Upper lobe of left lung (tissue), 6 donors: ENCODE measurements at regions not wholly inside any gene's neighbourhood (a gene's known extent, or its start where the extent isn't known, plus 50 kb on each side); places are given as distances from the start of the nearest gene placed in this dataset.

Experiments
- ATAC-seq, 2 donors: fragments of 200-7000 bp; cut with Tn5 transposase; one replicate each; pipeline ENCODE4 v1.9.1; 2022; ENCODE audit warnings: mild to moderate bottlenecking in 2 of 2, moderate library complexity in 2 of 2; ENCODE audit not compliant: low FRiP score in 2 of 2
- DNase-seq, 2 donors: peaks; one replicate each; pipeline ENCODE4 v3.0.0-alpha.2; 2019 to 2020
- H3K27ac ChIP-seq, 4 donors: fragments of 200-600 bp; sonication (generic); one replicate each; pipeline ENCODE4 v1.5.1; 2016 to 2019
- H3K27me3 ChIP-seq, 4 donors: fragments of 200-600 bp; sonication (generic); one replicate each; pipeline ENCODE4 v1.5.1; 2017 to 2019
- H3K36me3 ChIP-seq, 4 donors: fragments of 200-600 bp; sonication (generic); one replicate each; pipeline ENCODE4 v1.5.1; 2016 to 2019
- H3K4me1 ChIP-seq, 4 donors: fragments of 200-600 bp; sonication (generic); one replicate each; pipeline ENCODE4 v1.5.1; 2018 to 2019
- H3K4me3 ChIP-seq, 4 donors: fragments of 200-600 bp; sonication (generic); one replicate each; pipeline ENCODE4 v1.5.1; 2017 to 2019; ENCODE audit warnings: mild to moderate bottlenecking in 2 of 4, moderate library complexity in 1 of 4
- H3K9me3 ChIP-seq, 4 donors: fragments of 200-600 bp; sonication (generic); one replicate each; pipeline ENCODE4 v1.5.1; 2018 to 2019
- EP300 ChIP-seq, 4 donors: sonication (generic); formaldehyde crosslinking; IDR thresholded peaks; one replicate each; pipeline ENCODE4 v1.5.1; 2017; ENCODE audit warnings: antibody characterized with exemption in 4 of 4, control low read depth in 2 of 4
- POLR2A ChIP-seq, 4 donors: fragments of 450-650 bp; IDR thresholded peaks; one replicate each; pipeline ENCODE4 v1.5.1; 2016 to 2017; ENCODE audit warnings: antibody characterized with exemption in 4 of 4, mild to moderate bottlenecking in 2 of 4
- POLR2AphosphoS5 ChIP-seq, 2 donors: sonication (generic); formaldehyde crosslinking; IDR thresholded peaks; one replicate each; pipeline ENCODE4 v1.5.1; 2017; ENCODE audit warnings: antibody characterized with exemption in 2 of 2
- WGBS, 2 donors: methylation state at CpG; one replicate each; pipeline ENCODE4 v1.1.5; 2017 to 2018; 5-methylcytosine and 5-hydroxymethylcytosine counted together
- TF ChIP-seq, protein P1 (sequence below), 6 experiments: fragments of 450-650 bp in 4 of 6; fragments of 200-600 bp in 2 of 6; sonication (generic) in 2 of 6; IDR thresholded peaks; one replicate each; pipeline ENCODE4 v1.5.1; 2016 to 2019; ENCODE audit warnings: antibody characterized with exemption in 6 of 6
- donor health status: DM: no; HTN: no; CAD: no; lungs with moderate emphysema.
- donor health status: DM: no; HTN: yes; CAD: no; lungs with severe emphysema.

DNA sequence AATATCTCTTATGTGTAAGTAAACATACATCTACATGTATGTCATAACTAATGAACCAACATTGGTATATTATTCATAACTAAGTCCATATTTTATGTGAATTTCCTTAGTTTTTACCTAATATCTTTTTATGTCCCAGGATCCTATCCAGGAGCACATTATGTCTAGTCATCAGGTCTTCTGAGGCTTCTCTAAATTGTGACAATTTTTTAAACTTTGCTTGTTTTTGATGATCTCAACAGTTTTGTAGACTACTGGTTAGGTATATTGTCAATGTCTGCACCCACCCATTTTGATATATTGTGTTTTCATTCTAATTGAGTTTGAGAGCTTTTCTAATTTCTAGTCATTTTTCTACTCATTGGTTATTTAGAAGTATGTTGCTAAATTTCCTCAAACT is 288.2 kb upstream of the DIO3 start:
- Histone ChIP-seq H3K9me3 (no peaks in the 10 kb centered on the region), H3K36me3 (no peaks in the 10 kb centered on the region), H3K4me1 (no peaks in the 10 kb centered on the region), H3K27ac (no peak overlapping the region), H3K27me3 (no peaks in the 10 kb centered on the region), H3K4me3 (no peak overlapping the region)
- TF ChIP-seq POLR2AphosphoS5 (IDR thresholded peaks at IDR 0.05) (no peak), EP300 (IDR thresholded peaks at IDR 0.05) (no peak), POLR2A (IDR thresholded peaks at IDR 0.05) (no peak)
- TF ChIP-seq, protein P1, sequence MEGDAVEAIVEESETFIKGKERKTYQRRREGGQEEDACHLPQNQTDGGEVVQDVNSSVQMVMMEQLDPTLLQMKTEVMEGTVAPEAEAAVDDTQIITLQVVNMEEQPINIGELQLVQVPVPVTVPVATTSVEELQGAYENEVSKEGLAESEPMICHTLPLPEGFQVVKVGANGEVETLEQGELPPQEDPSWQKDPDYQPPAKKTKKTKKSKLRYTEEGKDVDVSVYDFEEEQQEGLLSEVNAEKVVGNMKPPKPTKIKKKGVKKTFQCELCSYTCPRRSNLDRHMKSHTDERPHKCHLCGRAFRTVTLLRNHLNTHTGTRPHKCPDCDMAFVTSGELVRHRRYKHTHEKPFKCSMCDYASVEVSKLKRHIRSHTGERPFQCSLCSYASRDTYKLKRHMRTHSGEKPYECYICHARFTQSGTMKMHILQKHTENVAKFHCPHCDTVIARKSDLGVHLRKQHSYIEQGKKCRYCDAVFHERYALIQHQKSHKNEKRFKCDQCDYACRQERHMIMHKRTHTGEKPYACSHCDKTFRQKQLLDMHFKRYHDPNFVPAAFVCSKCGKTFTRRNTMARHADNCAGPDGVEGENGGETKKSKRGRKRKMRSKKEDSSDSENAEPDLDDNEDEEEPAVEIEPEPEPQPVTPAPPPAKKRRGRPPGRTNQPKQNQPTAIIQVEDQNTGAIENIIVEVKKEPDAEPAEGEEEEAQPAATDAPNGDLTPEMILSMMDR (IDR thresholded peaks at IDR 0.05): no peak
- ATAC-seq: no peak
- DNase-seq: no peak

DNA sequence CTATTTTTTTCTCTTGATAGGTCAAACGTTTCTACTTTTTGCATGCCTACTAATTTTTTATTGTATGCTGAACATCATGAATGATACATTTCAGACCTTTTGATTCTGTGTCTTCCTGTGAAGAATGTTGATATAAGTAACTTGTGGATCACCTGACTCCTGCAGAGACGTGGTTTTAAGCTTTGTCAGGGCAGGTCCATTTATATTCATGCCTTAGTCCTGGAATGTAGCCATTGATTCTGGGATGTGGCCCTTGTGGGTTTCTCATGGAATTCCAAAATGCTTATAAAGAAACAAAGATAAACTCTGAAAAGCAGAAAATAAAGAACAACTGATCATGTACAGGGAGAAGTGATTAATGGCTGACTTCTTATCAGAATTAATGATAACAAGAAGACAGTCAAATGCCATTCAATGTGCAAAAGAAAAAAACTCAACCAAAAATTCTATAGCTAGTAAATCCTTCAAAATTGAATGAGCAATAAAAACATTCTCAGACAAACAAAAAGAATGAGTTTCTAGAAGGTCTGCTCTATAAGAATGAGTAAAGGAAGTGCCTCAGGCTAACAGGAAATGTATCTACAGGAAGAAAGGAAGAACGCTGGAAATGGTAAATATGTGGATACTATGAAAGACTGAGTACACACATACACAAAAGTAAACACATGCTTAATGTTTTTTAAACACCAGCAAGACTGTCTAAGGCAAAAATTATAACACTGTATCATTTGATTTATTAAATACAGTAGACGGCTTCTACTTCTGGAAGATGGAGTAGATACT is 284.8 kb upstream of the DIO3 start:
- H3K36me3 ChIP-seq: no peaks in the 10 kb centered on the region
- TF ChIP-seq, protein P1 (IDR thresholded peaks at IDR 0.05): no peak
- TF ChIP-seq EP300 (IDR thresholded peaks at IDR 0.05) (no peak), POLR2AphosphoS5 (IDR thresholded peaks at IDR 0.05) (no peak), POLR2A (IDR thresholded peaks at IDR 0.05) (no peak)
- no peak overlapping the region for H3K4me3 ChIP-seq
- WGBS, 2 donors: 37 to 48% methylated on average over 4 of the region's 4 CpGs
- DNase-seq (no peak), ATAC-seq (no peak)
- no peak overlapping the region for H3K27ac ChIP-seq
- H3K27me3 ChIP-seq: no peaks in the 10 kb centered on the region
- H3K9me3 ChIP-seq: no peaks in the 10 kb centered on the region
- H3K4me1 ChIP-seq: no peaks in the 10 kb centered on the region

DNA sequence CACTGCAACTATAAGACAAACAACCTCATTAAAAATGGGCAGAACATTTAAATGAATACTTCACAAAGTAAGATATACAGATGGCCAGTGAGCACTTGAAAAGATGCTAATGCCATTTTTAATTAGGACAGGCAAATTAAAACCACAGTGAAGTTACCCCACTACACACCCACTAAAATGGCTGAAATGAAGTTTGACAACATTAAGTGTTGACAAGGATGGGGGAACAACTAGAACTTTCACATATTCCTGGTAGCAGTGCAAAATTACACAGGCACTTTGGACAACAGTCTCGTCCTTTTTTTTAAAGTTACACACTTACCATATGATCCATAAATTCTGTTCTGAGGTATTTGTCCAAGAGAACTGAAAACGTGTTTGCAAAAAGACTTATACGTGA is 278.9 kb upstream of the DIO3 start:
- Histone ChIP-seq H3K27me3 (no peaks in the 10 kb centered on the region), H3K36me3 (no peaks in the 10 kb centered on the region), H3K27ac (no peak overlapping the region), H3K9me3 (no peaks in the 10 kb centered on the region), H3K4me3 (no peak overlapping the region), H3K4me1 (no peaks in the 10 kb centered on the region)
- TF ChIP-seq, protein P1 (IDR thresholded peaks at IDR 0.05): no peak
- WGBS, 2 donors: 83 to 89% methylated on average over 3 of the region's 3 CpGs
- ATAC-seq (no peak), DNase-seq (no peak)

DNA sequence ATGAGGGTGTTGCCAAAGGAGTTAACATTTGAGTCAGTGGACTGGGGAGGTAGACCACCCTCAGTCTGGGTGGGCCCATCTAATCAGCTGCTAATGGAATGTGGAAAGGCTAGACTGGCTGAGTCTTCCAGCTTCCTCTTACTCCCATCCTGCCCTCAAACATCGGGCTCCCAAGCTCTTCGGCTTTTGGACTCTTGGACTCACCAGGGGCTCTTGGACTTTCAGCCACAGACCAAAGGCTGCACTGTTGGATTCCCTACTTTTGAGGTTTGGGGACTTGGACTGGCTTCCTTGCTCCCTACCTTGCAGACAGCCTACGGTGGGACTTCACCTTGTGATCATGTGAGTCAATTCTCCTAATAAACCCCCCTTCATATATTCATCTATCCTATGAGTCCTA is 276.6 kb upstream of the DIO3 start:
- 91 to 96% methylated on average over 3 of the region's 3 CpGs for WGBS, 2 donors
- Histone ChIP-seq H3K9me3 (no peaks in the 10 kb centered on the region), H3K4me1 (no peaks in the 10 kb centered on the region), H3K4me3 (no peak overlapping the region), H3K36me3 (no peaks in the 10 kb centered on the region), H3K27ac (no peak overlapping the region), H3K27me3 (no peaks in the 10 kb centered on the region)
- DNase-seq (no peak), ATAC-seq (no peak)
- no peak for TF ChIP-seq POLR2AphosphoS5 (IDR thresholded peaks at IDR 0.05)
- TF ChIP-seq, protein P1 (IDR thresholded peaks at IDR 0.05): no peak
- TF ChIP-seq POLR2A (IDR thresholded peaks at IDR 0.05): no peak
- no peak for TF ChIP-seq EP300 (IDR thresholded peaks at IDR 0.05)
